ENCODE measurements at regions not wholly inside any gene's neighbourhood (a gene's known extent, or its start where the extent isn't known, plus 50 kb on each side); places are given as distances from the start of the nearest gene placed in this dataset.

DNA sequence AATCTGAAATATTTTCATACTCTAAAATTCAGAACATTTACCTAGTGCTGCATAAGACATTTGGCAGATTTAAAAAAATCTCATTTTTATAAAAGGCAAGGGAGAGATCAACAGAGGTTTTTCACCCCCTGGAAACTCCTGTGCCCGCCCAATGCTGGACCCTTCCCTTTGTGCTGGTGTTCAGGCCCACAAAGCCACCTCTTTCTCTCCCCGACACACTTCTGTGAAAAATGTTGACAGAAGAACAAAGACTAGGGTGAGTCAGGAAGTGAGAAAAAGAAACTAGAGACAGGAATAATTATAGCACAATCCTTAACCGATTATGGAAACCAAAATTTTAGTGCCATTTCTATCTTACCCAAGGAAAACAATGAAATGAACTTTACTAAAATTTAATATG lies 197.7 kb upstream of the STXBP6 start:
- H3K9ac ChIP-seq: no peak overlapping the region
- no peak overlapping the region for H3K4me2 ChIP-seq (ENCODE audit: low read length)
- TF ChIP-seq, protein P1, sequence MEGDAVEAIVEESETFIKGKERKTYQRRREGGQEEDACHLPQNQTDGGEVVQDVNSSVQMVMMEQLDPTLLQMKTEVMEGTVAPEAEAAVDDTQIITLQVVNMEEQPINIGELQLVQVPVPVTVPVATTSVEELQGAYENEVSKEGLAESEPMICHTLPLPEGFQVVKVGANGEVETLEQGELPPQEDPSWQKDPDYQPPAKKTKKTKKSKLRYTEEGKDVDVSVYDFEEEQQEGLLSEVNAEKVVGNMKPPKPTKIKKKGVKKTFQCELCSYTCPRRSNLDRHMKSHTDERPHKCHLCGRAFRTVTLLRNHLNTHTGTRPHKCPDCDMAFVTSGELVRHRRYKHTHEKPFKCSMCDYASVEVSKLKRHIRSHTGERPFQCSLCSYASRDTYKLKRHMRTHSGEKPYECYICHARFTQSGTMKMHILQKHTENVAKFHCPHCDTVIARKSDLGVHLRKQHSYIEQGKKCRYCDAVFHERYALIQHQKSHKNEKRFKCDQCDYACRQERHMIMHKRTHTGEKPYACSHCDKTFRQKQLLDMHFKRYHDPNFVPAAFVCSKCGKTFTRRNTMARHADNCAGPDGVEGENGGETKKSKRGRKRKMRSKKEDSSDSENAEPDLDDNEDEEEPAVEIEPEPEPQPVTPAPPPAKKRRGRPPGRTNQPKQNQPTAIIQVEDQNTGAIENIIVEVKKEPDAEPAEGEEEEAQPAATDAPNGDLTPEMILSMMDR (IDR thresholded peaks at IDR 0.05): no peak
- no peak overlapping the region for H3K4me3 ChIP-seq (ENCODE audit: low read depth, low read length)
- no peak overlapping the region for H3K27ac ChIP-seq
- H3K79me2 ChIP-seq: no peaks in the 10 kb centered on the region
- H2AFZ ChIP-seq: no peak overlapping the region
- H3K9me3 ChIP-seq (ENCODE audit: control insufficient read depth, low read length): no peaks in the 10 kb centered on the region
- no peaks in the 10 kb centered on the region for H3K27me3 ChIP-seq (ENCODE audit: control insufficient read depth, insufficient read depth, low read length)
- no peaks in the 10 kb centered on the region for H3K4me1 ChIP-seq
- H3K36me3 ChIP-seq (ENCODE audit: control insufficient read depth, insufficient read depth, low read length): no peaks in the 10 kb centered on the region

DNA sequence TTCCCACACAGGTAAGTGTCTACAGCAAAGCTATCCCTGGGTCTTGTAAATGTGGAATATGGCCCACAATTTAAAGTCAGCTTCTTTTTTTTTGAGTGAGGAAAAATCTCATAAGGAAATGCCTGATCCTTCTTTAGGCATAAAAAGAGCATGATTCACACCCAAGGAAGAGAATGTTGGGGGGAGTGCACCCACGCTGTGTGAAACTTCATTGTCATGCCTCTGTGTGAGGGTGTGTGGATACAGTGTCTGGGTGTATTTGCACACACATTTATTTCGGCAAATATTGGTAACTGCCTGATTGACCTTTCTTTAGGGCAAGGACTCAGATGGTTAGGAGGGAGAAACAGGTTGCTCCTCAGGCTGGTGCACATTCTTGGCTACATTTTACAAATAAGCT lies 196.8 kb upstream of the STXBP6 start:
- H2AFZ ChIP-seq: no peak overlapping the region
- no peak overlapping the region for H3K4me2 ChIP-seq (ENCODE audit: low read length)
- H3K79me2 ChIP-seq: no peaks in the 10 kb centered on the region
- H3K4me3 ChIP-seq (ENCODE audit: low read depth, low read length): no peak overlapping the region
- no peaks in the 10 kb centered on the region for H3K9me3 ChIP-seq (ENCODE audit: control insufficient read depth, low read length)
- no peaks in the 10 kb centered on the region for H3K27me3 ChIP-seq (ENCODE audit: control insufficient read depth, insufficient read depth, low read length)
- H3K4me1 ChIP-seq: no peaks in the 10 kb centered on the region
- H3K9ac ChIP-seq: no peak overlapping the region
- no peaks in the 10 kb centered on the region for H3K36me3 ChIP-seq (ENCODE audit: control insufficient read depth, insufficient read depth, low read length)
- H3K27ac ChIP-seq: no peak overlapping the region
- TF ChIP-seq, protein P1 (IDR thresholded peaks at IDR 0.05): no peak

DNA sequence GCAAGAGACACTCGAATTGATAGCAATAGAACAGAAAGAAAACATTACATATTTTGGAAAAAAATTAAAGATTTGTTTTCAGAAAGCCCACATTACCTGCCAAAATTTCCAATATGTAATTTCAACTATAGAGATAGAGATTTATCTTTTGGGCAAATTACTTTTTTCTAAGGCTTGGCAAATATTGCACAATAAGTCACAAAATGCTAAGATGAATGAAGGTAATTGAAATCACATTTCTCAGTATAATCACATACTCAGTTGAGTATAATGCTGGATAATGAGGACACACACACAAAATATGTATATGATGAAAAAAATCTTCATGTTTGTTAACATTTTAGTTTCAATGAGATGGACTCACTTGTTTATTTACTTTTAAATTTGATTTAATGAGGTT lies 189.2 kb upstream of the STXBP6 start:
- no peaks in the 10 kb centered on the region for H3K4me1 ChIP-seq
- H2AFZ ChIP-seq: no peak overlapping the region
- no peaks in the 10 kb centered on the region for H3K9me3 ChIP-seq (ENCODE audit: control insufficient read depth, low read length)
- H3K36me3 ChIP-seq (ENCODE audit: control insufficient read depth, insufficient read depth, low read length): no peaks in the 10 kb centered on the region
- no peak overlapping the region for H3K9ac ChIP-seq
- H3K79me2 ChIP-seq: no peaks in the 10 kb centered on the region
- H3K4me3 ChIP-seq (ENCODE audit: low read depth, low read length): no peak overlapping the region
- H3K27me3 ChIP-seq (ENCODE audit: control insufficient read depth, insufficient read depth, low read length): no peaks in the 10 kb centered on the region
- H3K4me2 ChIP-seq (ENCODE audit: low read length): no peak overlapping the region
- H3K27ac ChIP-seq: no peak overlapping the region
- TF ChIP-seq, protein P1 (IDR thresholded peaks at IDR 0.05): no peak

DNA sequence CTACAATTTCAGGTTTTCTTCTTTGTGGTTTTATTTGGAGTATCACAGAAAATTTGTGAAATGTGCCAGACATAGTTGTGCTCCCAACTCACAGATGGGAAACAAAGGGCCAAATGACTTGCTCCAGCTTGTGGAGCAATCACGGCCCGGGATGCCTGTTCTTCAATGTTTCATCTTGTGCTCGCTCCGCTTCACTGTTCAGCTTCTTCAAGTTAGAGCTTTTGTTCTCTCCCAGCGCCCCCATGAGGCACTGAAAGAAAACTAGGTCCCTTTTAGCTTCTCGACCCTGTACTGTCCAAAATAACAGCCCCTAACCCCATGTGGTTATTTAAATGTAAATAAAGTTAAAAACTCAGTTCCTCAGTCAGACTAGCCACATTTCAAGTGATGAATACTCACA lies 187.9 kb upstream of the STXBP6 start:
- Histone ChIP-seq H3K36me3 (ENCODE audit: control insufficient read depth, insufficient read depth, low read length) (no peaks in the 10 kb centered on the region), H3K79me2 (no peaks in the 10 kb centered on the region), H3K4me2 (ENCODE audit: low read length) (no peak overlapping the region), H3K9me3 (ENCODE audit: control insufficient read depth, low read length) (no peaks in the 10 kb centered on the region), H3K27ac (no peak overlapping the region), H3K4me3 (ENCODE audit: low read depth, low read length) (no peak overlapping the region), H3K27me3 (ENCODE audit: control insufficient read depth, insufficient read depth, low read length) (no peaks in the 10 kb centered on the region), H2AFZ (no peak overlapping the region), H3K9ac (no peak overlapping the region), H3K4me1 (no peaks in the 10 kb centered on the region)
- TF ChIP-seq, protein P1 (IDR thresholded peaks at IDR 0.05): no peak

DNA sequence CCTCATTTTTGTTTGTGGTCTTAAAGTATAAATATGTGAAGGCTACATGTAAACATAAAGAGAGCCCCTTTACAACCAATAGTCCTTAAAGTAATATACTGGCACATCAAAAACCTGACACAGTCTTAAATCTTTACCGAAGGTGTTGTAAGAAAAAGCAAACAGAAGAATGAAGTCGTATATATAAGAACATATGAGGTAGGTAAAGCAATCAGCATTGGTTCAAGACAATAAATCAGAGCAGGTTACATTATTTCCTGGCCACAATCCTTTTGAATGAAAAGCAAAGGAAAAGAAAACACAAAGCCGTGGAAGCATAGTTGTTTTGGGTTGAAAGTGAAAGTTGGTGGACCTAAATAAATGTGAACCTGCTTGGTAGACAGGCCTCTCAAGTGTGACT lies 183.7 kb upstream of the STXBP6 start:
- Histone ChIP-seq H3K27ac (no peak overlapping the region), H3K9ac (no peak overlapping the region), H3K9me3 (ENCODE audit: control insufficient read depth, low read length) (no peaks in the 10 kb centered on the region), H3K27me3 (ENCODE audit: control insufficient read depth, insufficient read depth, low read length) (no peaks in the 10 kb centered on the region), H3K4me1 (no peaks in the 10 kb centered on the region), H2AFZ (no peak overlapping the region), H3K4me3 (ENCODE audit: low read depth, low read length) (no peak overlapping the region), H3K79me2 (no peaks in the 10 kb centered on the region), H3K4me2 (ENCODE audit: low read length) (no peak overlapping the region), H3K36me3 (ENCODE audit: control insufficient read depth, insufficient read depth, low read length) (no peaks in the 10 kb centered on the region)
- TF ChIP-seq, protein P1 (IDR thresholded peaks at IDR 0.05): no peak

Measured in parathyroid adenoma (tissue), 2 donors.